ENCODE measurements at regions not wholly inside any gene's neighbourhood (a gene's known extent, or its start where the extent isn't known, plus 50 kb on each side); places are given as distances from the start of the nearest gene placed in this dataset.

- Mint-ChIP-seq H3K27ac (no peak overlapping the region), H3K36me3 (no peaks in the 10 kb centered on the region), H3K4me1 (no peaks in the 10 kb centered on the region), H3K9me3 (no peaks in the 10 kb centered on the region), H3K27me3 (ENCODE audit: insufficient read depth, low read depth) (no peaks in the 10 kb centered on the region), H3K4me3 (no peak overlapping the region)
- H3K79me2 ChIP-seq (ENCODE audit: low read depth), result no peaks in the 10 kb centered on the region
- H3K9me3 ChIP-seq (ENCODE audit: low read depth), result no peaks in the 10 kb centered on the region
- no peak overlapping the region for H3K27ac ChIP-seq
- H4K20me1 ChIP-seq (ENCODE audit: low read depth), result no peaks in the 10 kb centered on the region
- H3K27me3 ChIP-seq, result peaks cover 4% of the 10 kb centered on the region
- H3K36me3 ChIP-seq, result no peaks in the 10 kb centered on the region
- no peaks in the 10 kb centered on the region for H3K4me1 ChIP-seq
- no peak overlapping the region for H3K4me3 ChIP-seq
- no peak overlapping the region for H3K9ac ChIP-seq
- H2AFZ ChIP-seq (replicated peaks), result no peak overlapping the region
- H3F3A ChIP-seq (ENCODE audit: low read depth), result no peaks in the 10 kb centered on the region
- H3K4me2 ChIP-seq, result no peak overlapping the region
- DNase-seq (ENCODE audit: low spot score), result no peak
- TF ChIP-seq CTCF (IDR thresholded peaks at IDR 0.05) (no peak), EZH2 (IDR thresholded peaks at IDR 0.05) (no peak), EZH2phosphoT487 (IDR thresholded peaks at IDR 0.05) (no peak)
Measured at GRCh38 chr14:87133073-87133801, 859.7 kb downstream of the GALC start.

GRCh38 chr14:87131879-87132278 lies 861.1 kb downstream of the GALC start:
- Mint-ChIP-seq H3K27me3 (ENCODE audit: insufficient read depth, low read depth) (no peaks in the 10 kb centered on the region), H3K4me3 (no peak overlapping the region), H3K4me1 (no peaks in the 10 kb centered on the region), H3K36me3 (no peaks in the 10 kb centered on the region), H3K9me3 (no peaks in the 10 kb centered on the region), H3K27ac (no peak overlapping the region)
- Histone ChIP-seq H3K27me3 (peaks cover 4% of the 10 kb centered on the region), H3K27ac (no peak overlapping the region), H3K36me3 (no peaks in the 10 kb centered on the region), H3K4me2 (no peak overlapping the region), H4K20me1 (ENCODE audit: low read depth) (no peaks in the 10 kb centered on the region), H3K4me3 (no peak overlapping the region), H3K9me3 (ENCODE audit: low read depth) (no peaks in the 10 kb centered on the region), H3K4me1 (no peaks in the 10 kb centered on the region), H3K79me2 (ENCODE audit: low read depth) (no peaks in the 10 kb centered on the region), H3F3A (ENCODE audit: low read depth) (no peaks in the 10 kb centered on the region), H3K9ac (no peak overlapping the region), H2AFZ (replicated peaks) (no peak overlapping the region)
- TF ChIP-seq EZH2phosphoT487 (IDR thresholded peaks at IDR 0.05) (no peak), EZH2 (IDR thresholded peaks at IDR 0.05) (no peak), CTCF (IDR thresholded peaks at IDR 0.05) (no peak)
- DNase-seq (ENCODE audit: low spot score), result no peak

DNA sequence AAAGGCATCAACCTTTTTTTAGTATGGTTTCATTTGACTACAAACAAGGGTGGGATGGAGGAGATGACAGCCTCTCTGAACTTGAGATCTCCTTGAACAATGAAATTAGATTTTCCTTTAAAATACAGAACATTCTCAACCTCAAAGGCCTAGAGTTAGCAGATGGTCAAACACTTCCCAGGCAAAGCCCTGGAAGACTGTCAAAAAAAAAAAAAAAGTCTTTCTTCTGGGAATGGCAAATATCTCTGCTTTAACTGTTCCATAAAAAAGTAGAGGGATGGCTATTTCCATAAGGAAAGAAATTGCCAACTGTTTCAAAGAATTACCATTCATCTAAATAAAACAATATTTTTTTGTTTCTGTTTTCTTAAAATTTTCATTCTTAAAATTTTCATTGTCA lies 870.8 kb downstream of the GALC start:
- H3K4me1 Mint-ChIP-seq, result no peaks in the 10 kb centered on the region
- Histone ChIP-seq H3K9ac (no peak overlapping the region), H3K27ac (no peak overlapping the region), H3K36me3 (no peaks in the 10 kb centered on the region), H3K4me1 (no peaks in the 10 kb centered on the region), H3K4me3 (no peak overlapping the region), H2AFZ (replicated peaks) (no peak overlapping the region), H3F3A (ENCODE audit: low read depth) (no peaks in the 10 kb centered on the region), H4K20me1 (ENCODE audit: low read depth) (no peaks in the 10 kb centered on the region), H3K4me2 (no peak overlapping the region), H3K79me2 (ENCODE audit: low read depth) (no peaks in the 10 kb centered on the region), H3K27me3 (no peaks in the 10 kb centered on the region), H3K9me3 (ENCODE audit: low read depth) (no peaks in the 10 kb centered on the region)
- peaks cover 4% of the 10 kb centered on the region for H3K9me3 Mint-ChIP-seq
- no peaks in the 10 kb centered on the region for H3K27me3 Mint-ChIP-seq (ENCODE audit: insufficient read depth, low read depth)
- no peak overlapping the region for H3K27ac Mint-ChIP-seq
- no peaks in the 10 kb centered on the region for H3K36me3 Mint-ChIP-seq
- no peak for DNase-seq (ENCODE audit: low spot score)
- TF ChIP-seq EZH2 (IDR thresholded peaks at IDR 0.05), result no peak
- no peak for TF ChIP-seq EZH2phosphoT487 (IDR thresholded peaks at IDR 0.05)
- TF ChIP-seq CTCF (IDR thresholded peaks at IDR 0.05), result no peak
- no peak overlapping the region for H3K4me3 Mint-ChIP-seq

Measured in neural progenitor cell (in vitro differentiated cells).